Right lobe of liver (tissue), 4 donors: ENCODE measurements at regions not wholly inside any gene's neighbourhood (a gene's known extent, or its start where the extent isn't known, plus 50 kb on each side); places are given as distances from the start of the nearest gene placed in this dataset.

Experiments used
- CTCF ChIP-seq, 4 donors: fragments of 200-600 bp in 3 of 4; fragments of 450-650 bp in 1 of 4; IDR thresholded peaks; one replicate each; pipeline versions ENCODE4 v1.5.1 to v1.8.0; 2016 to 2022; ENCODE audit warnings: antibody characterized with exemption in 4 of 4, mild to moderate bottlenecking in 2 of 4
- POLR2A ChIP-seq: fragments of 450-650 bp; IDR thresholded peaks from one replicate; pipeline ENCODE4 v1.6.1; 2017; ENCODE audit warnings: antibody characterized with exemption, mild to moderate bottlenecking
- donor health status: DM: no; HTN: no; CAD: no.
- donor health status: DM: no; HTN: no; CAD: no.
- donor health status: DM: no; HTN: yes; CAD: no.

GRCh38 chr7:132654150-132654549 lies 77.9 kb upstream of the PLXNA4 start:
- TF ChIP-seq CTCF (IDR thresholded peaks at IDR 0.05) (peak; percentile 2 to 22 (median 18)), POLR2A (no peak)
